Fibroblast of skin of left quadriceps (primary cell): ENCODE measurements at regions not wholly inside any gene's neighbourhood (a gene's known extent, or its start where the extent isn't known, plus 50 kb on each side); places are given as distances from the start of the nearest gene placed in this dataset.

Experiments
- DNase-seq, 2 experiments: peaks; one replicate each; pipeline ENCODE4 v3.0.0-alpha.2; 2013; ENCODE audit warnings: low read depth in 2 of 2

DNA sequence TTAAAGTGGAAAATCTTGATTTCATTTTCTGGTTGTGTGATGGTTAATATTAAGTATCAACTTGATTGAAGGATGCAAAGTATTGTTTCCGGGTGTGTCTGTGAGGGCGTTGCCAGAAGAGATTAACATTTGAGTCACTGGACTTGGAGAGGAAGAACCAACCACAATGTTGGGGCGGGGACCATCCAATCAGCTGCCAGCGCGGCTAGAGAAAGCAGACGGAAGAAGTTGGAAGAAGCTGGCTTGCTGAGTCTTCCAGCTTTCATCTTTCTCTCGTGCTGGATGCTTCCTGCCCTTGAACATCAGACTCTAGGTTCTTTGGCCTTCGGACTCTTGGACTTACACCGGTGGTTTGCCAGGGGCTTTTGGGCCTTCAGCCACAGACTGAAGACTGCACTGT lies 832.6 kb upstream of the TMPRSS15 start:
- DNase-seq: no peak

GRCh38 chr21:19237608-19238007 lies 834.0 kb upstream of the TMPRSS15 start:
- no peak for DNase-seq

GRCh38 chr21:19239696-19240095 lies 836.1 kb upstream of the TMPRSS15 start:
- DNase-seq: no peak

- no peak for DNase-seq
Measured at GRCh38 chr21:19244502-19245187, 841.1 kb upstream of the TMPRSS15 start.

DNA sequence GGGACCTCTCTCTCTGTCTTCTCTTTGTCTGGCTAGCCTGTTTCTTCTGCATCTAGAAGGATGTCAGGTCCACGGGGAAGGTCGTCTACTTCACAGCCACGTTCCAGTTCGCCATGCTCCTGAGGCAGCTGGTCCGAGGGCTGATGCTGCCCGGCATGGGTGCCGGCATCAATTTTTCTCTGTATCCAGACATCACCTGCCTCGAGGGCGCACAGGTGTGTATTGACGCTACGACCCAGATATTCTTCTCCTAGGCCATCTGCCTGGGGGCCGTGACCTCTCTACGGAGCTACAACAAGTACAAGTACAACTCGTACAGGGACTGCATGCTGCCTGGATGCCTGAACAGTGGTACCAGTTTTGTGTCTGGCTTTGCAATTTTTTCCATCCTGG lies 841.6 kb upstream of the TMPRSS15 start:
- no peak for DNase-seq

DNA sequence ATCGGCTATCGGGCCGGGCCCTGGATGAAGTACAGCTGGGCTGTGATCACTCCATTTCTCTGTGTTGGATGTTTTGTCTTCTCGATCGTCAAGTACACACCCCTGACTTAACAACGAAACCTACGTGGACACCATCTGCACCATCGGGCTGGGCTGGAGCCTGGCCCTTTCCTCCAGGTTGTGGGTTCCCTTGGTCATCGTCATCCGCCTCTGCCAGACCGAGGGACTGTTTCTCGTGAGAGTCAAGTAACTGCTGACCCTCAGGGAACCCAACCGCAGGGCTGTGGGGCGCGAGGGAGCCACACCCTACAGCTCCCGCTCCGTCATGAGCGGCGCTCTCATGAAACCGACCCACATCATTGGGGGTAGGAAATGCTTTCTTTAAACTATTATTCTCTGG lies 842.4 kb upstream of the TMPRSS15 start:
- no peak for DNase-seq

DNA sequence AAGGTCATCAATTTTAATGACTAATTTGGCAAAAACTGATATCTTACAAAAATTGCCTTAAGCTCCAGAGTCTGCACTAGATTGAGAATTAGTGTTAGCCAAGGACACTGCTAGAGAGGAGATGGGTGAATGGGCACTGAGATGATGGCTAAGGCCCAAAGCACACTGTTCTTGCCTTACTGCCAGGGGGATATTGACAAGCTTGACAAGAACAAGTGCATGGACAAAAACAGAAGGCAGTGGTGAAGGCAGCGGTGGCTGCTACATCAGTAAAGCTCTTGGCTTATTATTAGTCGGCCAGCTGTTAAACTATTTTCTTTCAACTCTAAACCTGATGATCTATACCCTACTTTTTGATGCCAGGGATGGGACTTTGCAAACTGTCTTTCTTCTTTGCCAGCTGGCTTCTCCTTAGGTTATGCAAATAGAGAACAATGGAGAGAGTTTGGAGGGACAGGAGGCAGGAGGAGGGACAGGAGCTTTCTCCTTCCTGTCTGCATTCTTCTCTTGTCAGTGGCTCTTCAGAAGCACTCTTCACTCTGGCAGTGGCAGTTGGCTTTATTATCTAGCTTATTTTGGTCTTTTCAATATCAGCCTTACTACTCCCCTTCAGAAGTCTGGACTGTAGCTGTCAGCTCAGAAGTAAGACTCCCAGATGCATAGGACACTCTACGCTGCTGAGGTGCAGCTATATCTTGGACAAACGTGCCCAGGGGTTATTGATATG lies 853.5 kb upstream of the TMPRSS15 start:
- DNase-seq: no peak

GRCh38 chr21:19261731-19262376 lies 858.3 kb upstream of the TMPRSS15 start:
- no peak for DNase-seq

GRCh38 chr21:19266636-19267035 lies 863.1 kb upstream of the TMPRSS15 start:
- no peak for DNase-seq

DNA sequence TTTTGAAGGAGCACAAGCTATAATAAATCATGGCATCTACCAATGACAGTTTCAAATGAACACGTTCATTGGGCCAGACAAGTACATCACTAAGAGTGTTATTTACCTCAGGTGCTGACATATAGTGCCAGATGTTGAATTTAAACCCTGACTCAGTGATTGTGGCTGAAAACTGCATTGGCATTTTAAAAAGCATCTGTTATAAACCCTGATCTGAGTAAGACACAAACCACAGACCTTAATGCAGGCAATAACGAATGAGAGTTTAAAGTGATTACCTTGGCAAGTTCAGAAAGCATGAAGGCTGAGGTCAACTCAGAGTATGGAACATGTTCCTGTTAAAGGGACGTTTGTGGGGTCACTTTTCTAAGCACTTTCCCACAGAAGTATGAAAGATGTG lies 865.1 kb upstream of the TMPRSS15 start:
- no peak for DNase-seq

GRCh38 chr21:19275065-19275464 lies 871.5 kb upstream of the TMPRSS15 start:
- no peak for DNase-seq

GRCh38 chr21:19276665-19277064 lies 873.1 kb upstream of the TMPRSS15 start:
- no peak for DNase-seq

DNA sequence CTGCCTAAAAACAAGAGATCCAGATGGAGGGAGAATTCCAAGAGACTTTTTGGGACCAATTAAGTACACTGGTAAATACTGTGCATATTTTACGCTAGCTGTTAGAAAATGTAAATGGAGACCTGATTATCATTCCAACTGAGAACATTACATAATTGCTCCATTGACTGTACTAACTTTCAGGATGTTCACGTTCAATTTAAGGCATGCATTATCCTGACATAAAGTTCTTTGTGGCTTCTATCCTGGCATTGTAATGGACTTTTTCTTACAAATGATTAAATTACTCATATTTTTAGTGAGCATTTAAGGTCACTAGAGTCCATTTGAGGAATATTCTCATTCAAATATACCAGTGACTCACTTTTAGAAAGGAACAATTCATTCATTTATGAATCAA lies 883.3 kb upstream of the TMPRSS15 start:
- DNase-seq: no peak

DNA sequence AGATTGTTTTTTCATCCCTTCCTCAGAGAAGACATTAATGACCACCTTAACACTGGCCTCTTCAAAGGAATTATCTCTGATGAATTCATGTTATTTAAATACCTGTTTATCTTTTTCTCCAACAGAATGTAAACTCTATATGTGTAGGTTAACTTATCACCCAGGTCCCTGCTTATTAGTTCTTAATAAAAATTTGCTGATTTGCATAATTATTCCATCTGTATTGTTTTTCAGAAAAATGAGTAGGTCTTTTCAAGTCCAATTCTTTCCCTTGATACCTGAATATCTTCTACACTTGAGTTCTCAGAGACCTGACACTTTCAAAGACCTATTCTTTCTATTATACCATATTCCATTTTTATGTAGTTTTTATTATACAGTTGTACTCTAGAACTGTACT lies 886.7 kb upstream of the TMPRSS15 start:
- no peak for DNase-seq

GRCh38 chr21:19320291-19320690 lies 916.7 kb upstream of the TMPRSS15 start:
- DNase-seq: no peak

- DNase-seq: no peak
Measured at GRCh38 chr21:19321688-19322087, 918.1 kb upstream of the TMPRSS15 start.

- no peak for DNase-seq
Measured at GRCh38 chr21:19322360-19322759, 918.8 kb upstream of the TMPRSS15 start.

DNA sequence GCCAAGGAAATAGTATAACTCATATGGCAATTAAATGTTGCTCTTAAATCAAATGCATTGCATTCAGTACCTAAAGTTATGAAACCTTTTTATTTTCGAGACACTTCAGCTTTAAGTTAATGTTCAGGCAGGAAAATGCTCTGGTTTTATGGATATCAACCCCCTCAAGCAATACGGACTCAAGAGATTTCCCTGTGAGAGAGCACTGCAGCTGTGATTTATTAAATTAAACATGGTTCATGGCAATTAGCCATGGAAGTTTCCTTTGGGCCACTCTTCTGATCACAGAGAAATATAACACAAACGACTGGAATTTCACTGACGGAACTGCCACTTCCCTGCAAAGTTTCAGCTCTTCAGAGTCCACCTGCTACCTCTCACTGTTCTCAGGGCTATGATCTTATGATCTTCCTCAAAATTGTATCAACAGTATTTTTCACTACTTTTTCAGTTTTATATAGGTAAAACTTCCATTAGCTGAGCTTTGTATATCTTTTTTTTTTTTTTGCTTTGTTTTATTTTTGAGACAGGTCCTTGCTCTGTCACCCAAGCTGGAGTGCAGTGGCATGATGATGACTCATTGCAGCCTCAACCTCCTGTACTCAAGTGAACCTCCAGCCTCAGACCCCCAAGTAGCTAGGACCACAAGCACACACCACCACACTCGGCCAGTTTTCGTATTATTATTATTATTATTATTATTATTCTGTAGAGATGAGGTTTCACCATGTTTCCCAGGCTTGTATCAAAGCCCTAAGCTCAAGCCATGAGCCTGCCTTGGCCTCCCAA lies 923.1 kb upstream of the TMPRSS15 start:
- DNase-seq: no peak

DNA sequence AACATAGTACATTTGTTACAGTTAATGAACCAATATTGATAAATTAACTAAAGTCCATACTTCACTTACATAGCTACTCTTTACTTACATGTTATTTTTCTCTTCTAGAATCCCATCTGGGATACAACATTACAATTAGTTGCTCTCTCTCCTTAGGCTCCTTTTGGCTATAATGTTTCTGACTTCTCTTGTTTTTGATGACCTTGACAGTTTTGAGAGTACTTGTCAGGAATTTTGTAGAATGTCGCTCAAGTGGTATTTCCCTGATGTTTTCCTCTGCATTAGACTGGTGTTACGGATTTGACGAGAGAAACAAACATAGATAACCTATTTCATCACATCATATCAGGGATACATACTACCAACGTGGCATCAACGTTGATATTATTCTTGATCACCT lies 925.4 kb upstream of the TMPRSS15 start:
- no peak for DNase-seq

DNA sequence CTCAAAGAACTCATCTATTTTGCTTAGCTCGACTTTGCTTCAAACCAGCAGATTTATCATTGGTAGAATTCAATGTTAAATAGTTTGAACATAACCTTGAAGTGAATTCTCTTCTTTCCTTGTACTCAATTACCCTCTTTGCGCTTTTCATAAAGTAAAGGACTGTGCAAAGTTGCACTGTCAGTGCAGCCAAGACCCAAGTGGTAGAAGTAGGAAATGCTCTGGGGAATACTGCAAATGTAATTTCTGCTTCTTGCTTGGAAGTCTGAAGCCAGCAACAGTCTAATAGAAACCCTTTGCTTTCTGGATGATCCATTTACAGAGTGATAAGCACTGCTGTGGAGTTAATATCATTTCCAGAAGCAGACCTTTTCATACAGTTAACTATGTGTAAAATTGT lies 936.7 kb upstream of the TMPRSS15 start:
- no peak for DNase-seq

DNA sequence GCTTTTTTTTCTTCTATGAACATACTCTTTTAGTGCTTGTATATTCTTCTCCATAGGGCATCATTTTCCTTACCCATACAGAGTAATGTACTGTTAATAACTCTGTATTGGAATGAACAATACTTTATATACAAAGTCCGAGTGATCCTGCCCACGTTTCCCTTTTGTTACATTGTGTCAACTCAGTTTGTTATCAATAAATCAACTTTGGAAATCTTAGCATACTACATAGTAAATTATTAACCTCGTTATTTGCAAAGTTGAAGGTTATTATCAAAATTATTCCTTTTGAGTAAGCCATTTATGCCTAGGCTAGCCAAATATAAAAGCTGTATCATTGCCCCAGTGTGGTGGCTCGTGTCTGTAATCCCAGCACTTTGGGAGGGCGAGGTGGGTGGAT lies 937.4 kb upstream of the TMPRSS15 start:
- no peak for DNase-seq

GRCh38 chr21:19343711-19344110 lies 940.1 kb upstream of the TMPRSS15 start:
- DNase-seq: no peak
